Daoy (cell line): ENCODE measurements at regions not wholly inside any gene's neighbourhood (a gene's known extent, or its start where the extent isn't known, plus 50 kb on each side); places are given as distances from the start of the nearest gene placed in this dataset.
"Not testable (repeated sequence)": the region's sequence is repeated elsewhere in the genome, so short reads cannot be mapped to it uniquely, and the experiment has no call there.

ENCODE experiments used
- DNase-seq: peaks from one replicate; pipeline ENCODE4 v3.0.0-alpha.2; 2015; ENCODE audit warnings: low read depth

DNA sequence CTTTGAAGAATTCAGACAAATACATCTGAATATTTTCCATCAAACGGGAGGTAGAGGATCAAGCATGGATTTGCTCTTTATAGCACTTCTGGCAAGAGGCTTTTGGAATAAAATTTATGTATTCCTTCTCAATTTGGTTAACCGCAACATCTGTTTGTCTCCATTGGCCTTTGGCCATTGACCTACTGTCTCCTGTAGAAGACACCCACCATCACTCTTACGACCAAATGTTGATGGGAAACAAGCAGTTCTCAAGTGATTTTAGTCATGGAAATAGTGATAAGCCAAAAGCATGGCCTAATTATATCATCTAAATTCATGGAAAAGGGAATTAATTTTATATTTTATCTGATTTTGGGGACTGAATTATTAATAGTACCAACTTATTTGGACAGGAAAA is 591.9 kb downstream of the CD109 start:
- no peak for DNase-seq

DNA sequence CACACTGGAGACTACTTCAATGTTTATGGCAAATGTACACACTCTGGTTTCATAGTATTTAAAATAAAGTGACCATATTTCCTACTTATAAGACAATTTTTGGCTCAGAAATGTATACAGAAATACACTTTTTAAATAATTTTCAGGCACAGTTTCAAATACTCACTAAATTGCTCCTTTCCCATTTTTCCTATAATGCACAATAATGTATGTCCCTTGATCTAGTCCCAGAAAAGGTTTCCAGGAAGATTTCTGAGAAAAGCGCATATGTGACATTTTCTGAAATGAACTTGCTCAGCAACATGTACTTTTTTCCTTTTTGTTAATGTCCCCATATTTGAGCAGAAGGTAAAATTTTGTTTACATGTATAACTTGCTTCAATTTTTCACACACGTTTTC is 591.4 kb downstream of the CD109 start:
- DNase-seq, result no peak

DNA sequence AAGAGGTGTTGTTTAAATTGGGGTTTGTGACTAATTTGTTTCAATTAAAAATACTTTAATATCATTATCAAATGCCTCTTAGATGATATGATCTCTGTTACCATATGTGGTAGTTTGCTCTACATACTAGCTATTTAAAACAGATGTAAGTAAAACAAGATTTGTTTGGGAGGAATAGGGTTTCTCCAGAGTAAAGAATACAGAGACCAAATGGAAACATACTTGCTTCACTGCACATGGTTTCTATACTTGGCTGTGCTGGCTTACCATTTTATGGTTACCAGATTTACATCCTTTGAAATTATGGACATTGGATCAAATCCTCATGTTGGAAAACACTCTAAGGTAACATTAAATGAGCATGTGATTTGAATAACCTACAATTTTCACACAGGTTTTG is 588.3 kb downstream of the CD109 start:
- DNase-seq, result no peak

DNA sequence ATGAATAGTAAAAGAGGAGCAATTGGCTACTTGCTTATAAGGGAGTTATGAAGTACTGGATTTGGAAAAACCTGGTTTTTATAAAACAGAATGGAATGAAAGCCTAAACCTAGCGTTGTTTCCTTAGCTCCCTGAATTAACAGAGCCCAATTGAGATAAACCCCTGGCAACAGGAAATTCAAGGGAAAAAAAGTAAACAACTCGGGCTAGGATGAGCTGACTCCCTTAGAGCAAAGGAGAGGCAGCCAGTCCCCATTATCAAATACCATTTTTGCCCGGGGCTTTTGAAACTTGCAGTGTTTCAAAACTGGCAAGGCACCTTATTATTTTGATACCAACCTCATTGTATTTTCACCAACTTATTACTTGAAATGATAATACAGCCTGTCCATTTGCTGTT is 587.5 kb downstream of the CD109 start:
- DNase-seq, result no peak

DNA sequence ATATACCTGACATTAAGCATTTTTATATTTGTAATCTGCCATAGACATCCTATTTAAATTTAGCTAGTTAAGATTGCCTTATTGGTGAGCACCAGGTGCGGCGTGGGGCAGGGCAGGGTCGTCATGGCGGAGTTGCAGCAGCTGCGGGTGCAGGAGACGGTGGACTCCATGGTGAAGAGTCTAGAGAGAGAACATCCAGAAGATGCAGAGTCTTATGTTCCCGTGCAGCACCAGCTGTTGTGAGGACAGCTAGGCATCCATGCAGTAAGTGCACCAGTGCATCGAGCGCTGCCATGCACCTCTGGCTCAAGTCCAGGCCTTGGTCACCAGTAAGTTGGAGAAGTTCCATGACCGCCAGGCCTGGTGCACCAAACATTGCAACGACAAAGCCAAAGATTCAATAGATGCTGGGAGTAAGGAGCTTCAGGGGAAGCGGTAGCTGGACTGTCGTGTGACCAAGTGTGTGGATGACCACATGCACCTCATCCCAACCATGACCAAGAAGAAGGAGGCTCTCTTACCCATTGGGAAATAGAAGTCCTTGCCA is 586.2 kb downstream of the CD109 start:
- no peak for DNase-seq

DNA sequence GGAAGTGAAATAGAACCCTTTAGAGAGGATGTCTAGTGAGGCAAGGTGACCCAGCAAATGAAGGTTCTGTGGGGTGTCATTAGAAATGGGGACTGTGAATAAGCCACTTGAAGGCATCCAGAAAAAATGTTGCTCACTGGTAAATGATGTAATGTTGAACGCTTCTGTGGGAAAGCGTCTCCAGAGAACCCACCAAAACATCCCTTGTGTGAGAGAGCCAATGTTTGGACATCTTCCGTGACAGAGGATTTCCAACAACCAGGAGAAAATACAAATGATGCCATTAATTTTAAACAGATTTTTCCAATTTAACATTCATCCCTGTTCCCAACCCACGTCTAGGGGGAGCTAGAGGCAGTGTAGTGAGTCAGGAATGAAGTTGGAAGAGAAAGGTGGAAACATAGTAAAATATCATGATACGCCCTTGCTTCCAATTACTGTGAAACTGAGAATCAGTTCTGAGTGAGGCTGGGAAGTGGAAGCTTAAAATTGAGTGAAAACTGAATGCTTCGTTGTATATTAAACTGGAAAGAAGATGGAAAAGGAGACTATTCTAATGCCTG is 584.2 kb downstream of the CD109 start:
- DNase-seq, result no peak

DNA sequence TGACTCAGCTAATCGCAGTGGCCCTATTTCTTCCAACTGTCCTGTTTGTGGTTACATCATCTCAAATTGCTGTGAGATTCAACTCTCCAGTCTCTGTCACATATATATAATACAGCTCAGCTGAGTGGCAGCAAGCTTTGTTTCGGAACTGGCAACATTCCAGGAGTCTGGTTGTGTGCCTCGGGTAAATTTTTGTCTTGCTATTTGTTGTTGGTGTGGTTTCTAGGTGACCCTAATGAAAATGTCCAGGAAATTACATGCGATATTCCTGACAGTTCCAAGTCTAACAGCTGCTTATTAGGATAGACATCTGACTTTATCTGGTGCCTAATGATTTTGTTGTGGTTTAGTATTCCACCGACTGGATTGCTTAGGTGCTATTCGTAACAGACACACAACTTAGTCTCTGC is 581.8 kb downstream of the CD109 start:
- DNase-seq, result no peak

DNA sequence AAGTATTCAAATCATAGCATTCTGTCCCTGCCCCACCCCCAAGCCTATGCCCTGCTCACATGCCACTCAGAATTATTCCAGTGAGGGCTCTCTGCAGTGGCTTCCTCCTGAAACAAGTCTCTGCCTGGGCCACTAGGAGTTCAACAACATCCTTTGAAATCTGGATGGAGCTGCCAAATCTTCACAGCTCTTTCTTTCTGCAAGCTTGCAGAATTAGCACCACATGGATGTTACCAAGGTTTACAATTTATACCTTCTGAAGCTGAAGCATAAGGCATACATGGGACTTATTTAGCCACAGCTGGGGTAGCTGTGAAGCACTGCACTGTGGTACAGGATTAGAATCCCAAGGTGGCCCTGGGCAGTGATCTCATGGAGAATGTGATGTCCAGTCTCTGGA is 577.5 kb downstream of the CD109 start:
- no peak for DNase-seq

DNA sequence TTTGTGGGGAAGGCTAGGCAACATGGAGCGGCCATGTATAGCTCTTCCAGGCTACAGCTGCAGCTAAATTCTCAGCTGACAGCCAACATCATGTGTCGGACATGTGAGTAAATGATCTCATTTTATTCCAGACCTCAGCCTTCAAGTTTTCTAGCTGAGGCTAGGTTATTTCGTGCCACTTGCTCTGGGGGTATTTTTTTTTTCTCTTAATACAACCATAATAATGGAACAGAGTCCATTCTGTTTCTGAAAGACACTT is 573.5 kb downstream of the CD109 start:
- no peak for DNase-seq

DNA sequence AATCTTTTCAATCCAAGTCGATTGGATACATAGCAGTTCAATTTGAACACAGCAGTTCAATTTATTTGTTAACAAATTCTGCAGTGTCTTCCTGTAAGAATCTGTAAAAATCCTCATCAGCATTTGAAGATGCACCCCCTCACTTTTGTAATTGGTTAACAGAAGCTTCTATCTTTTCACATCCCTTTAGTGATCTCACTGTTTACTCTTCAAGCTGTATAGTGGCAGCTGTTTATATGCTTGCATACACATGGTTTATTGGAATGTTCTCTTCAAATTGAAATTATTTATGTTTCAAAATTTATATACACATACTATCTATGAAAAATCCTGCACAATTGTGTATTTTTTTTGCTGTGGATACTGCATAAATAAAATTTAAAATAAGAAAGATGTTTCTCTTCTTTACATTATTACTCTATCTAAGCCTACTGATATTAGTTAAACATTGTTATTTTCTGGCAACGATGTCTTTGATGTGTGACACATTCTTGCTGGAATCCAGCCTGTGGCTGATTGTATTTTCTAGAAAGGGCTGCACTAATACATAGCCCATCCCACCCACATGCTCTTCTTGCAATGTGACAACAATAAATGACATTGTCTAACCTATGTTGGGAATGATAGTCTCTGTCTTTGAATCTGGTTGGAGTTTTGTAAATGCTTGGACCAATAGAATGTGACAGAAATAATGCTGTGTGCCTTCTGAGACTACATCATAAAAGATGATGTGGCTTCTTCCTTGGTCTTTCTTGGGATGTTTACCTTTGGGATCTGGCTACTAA is 573.0 kb downstream of the CD109 start:
- DNase-seq, result no peak

DNA sequence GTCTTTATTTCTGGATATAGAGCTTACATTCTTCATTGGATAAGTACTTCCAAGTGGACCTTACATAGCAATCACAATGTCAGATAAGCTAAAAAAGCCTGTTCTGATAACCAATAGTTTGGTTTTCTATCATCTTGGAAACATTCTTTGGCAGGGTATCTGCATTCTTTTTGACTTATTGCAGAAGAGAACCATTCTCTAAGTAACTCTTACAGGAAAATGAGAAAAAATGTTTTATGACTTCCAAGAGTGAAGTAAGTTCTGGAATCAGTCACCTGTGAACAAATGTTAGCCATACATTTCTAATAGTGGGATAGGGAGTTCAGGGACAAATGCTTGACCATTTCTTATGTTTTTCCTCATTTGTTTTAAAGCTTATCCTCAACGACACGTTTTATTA is 564.0 kb downstream of the CD109 start:
- DNase-seq, result no peak

DNA sequence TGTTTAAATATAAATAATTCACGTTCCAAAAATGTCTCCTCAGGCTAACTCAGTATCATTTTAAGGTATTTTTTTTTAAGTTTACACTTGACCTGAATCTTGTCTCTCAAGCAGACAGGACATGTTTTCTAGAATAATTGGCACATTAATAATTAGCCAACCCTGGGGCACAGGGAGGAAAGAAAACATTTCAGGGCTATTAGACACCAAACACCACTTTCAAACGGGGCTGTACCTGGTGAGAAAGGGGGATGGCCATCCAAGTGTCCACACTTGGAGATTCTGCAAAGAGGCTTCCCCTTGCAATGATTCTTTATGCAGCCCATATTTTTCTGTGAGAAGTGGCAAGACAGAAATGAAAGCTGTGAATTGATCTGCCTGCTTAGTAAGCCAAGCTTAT is 560.8 kb downstream of the CD109 start:
- no peak for DNase-seq

DNA sequence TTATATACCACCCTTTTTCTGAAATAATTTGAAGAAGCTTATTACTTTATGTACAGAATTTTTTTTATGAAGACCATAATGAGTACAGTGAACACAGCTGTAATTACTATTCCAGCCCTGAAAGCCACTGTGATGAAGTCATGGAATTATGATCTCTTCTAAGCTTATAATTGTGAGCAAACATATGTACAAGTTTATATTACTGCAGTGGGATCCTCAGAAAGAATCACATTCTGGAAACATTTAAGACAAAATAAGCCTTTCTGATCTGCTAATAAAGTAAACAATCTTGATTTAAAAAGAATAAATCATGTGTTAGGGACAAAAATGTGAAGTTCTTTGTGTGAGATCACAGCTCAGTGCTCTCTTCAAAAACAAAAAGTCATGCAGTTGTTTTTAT is 560.4 kb downstream of the CD109 start:
- no peak for DNase-seq

DNA sequence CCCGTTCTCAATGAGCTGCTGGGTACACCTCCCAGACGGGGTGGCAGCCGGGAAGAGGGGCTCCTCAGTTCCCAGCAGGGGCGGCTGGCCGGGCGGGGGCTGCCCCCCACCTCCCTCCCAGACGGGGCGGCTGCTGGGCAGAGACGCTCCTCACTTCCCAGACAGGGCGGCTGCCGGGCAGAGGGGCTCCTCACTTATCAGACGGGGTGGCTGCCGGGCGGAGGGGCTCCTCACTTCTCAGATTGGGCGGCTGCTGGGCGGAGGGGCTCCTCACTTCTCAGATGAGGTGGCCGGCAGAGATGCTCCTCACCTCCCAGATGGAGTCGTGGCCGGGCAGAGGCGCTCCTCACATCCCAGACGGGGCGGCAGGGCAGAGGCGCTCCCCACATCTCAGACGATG is 559.0 kb downstream of the CD109 start:
- DNase-seq, result not testable (repeated sequence)

DNA sequence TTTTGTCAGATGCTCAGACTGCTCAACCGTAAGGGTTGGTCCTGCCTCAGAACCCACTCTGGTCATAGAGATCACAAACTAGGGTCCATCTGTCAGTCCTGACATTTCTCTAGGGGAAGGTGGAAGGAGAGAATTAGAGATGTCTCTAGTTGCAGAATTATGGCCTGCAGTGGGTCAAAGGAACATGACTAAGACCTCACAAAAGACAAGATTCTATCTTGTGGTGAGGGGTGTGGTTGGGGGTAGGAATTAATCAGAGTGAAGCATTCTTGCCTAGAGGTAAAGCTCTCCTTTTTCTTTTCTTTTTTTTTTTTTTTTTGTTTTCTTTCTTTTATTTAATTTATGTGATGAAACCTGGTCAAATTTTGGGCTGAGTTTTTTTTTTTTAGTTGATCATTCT is 558.1 kb downstream of the CD109 start:
- DNase-seq, result not testable (repeated sequence)

DNA sequence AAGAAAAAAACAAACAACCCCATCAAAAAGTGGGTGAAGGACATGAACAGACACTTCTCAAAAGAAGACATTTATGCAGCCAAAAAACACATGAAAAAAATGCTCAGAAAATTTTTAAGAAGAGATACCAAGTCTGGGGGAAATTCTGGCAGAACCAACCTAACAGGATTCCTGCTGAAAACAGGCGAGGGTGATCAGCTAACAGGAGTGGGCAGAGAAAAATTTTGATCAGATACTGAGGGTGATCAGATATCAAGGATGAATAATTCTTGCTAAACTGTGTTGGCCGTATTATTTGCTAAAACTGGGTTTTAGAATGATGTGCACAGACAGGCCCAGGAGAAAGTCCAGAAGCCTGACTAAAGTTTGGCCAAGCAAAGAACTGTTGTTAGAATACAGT is 557.3 kb downstream of the CD109 start:
- no peak for DNase-seq

DNA sequence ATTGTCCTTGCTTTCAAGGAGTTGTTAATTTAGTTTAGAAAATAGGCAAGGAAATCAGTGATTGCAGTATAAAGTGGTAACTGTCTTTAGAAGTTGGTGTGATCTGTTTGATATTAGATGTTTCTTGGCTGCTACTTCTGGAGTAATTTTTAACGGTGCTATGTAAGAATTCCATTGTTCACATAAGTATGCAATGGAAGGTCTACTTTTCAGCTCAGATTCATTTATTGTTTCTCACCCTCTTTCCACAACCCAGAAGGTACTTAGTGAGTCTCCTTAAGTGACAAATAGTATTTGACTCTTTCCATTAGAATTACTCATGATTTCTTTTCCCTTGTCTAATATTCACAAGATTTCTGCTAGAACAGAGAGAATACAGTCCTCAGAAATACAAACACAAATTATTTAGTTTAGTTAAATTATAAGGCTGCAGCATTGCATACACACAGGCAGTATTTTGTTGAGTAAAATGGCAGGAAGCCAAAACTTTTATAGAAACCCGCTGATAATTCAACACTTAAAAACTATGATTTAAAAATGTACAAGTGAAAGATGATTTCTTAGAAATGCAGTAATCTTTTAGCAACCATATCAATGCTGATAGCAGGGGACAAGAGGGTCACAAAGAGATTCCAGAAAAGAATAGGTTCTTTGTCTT is 554.3 kb downstream of the CD109 start:
- no peak for DNase-seq

DNA sequence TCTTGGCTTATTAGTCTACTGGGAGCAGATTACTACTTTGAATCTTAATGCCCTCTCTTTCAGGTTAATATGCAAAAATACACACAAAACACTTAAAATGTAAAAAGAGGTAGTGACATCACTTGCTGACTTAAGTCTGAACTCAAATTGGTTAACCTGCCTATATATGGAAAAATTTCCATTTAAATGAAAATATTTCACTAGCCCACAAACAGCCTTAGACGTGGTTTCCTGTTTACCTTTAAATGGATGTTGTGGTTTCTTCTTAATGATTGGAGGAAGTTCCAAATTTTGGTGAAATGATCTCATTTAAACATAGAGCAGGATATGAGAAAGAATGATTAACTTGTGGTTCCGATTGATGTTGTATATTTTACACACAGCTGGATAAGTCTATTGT is 553.7 kb downstream of the CD109 start:
- no peak for DNase-seq

DNA sequence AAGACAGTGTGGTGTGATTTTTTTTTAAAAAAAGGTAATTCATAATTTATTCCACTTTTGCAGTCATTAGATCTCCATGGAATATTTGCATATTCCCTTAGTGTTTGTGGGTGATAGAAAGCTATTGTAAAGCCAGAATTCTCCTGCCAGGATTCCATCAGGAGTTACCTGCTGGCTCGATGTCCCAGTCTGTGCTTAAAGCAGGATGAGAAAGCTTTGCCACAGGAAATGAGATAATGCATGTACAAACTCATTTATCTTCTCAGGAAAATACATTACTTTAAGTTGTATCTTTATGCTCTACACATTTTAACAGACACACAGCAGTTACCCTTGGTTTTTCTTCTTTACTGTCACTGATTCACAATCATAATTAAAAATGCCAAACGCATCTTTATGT is 553.0 kb downstream of the CD109 start:
- DNase-seq, result no peak

DNA sequence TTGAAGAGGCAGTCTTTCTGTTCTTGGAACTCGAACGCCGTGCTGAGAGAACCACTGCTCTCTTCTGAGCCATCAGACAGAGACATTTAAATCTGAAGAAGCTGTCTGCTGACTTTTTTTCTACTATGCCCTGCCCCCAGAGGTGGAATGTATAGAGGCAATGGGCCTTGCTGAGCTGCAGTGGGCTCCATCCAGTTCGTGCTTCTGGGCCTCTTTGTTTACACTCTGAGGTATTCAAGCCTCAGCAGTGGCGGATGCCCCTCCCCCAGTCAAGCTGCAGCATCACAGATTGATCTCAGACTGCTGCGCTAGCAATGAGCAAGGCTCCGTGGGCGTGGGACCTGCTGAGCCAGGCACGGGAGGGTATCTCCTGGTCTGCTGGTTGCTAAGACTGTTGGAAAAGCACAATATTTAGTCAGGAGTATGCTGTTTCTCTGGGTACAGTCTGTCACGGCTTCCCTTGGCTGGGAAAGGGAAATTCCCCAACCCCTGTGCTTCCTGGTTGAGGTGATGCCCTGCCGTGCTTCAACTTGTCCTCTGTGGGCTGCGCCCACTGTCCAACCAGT is 526.8 kb downstream of the CD109 start:
- no peak for DNase-seq

DNA sequence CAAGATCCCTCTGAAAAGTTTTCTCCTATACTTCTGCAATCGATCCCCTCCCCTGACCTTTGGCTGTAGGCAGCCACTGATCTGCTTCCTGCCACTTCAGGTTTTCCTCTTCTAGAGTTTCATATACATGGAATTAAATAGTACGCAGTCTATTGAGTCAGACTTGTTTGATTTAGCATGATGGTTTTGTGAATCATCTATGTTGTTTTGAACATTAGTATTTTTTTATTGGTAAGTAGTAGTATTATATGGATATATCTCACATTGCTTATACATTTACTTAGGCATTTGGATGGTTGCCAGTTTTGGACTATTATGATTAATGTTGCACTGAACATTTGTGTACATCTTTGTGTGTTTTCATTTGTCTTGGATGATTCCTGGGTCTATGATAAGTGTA is 518.0 kb downstream of the CD109 start:
- no peak for DNase-seq

DNA sequence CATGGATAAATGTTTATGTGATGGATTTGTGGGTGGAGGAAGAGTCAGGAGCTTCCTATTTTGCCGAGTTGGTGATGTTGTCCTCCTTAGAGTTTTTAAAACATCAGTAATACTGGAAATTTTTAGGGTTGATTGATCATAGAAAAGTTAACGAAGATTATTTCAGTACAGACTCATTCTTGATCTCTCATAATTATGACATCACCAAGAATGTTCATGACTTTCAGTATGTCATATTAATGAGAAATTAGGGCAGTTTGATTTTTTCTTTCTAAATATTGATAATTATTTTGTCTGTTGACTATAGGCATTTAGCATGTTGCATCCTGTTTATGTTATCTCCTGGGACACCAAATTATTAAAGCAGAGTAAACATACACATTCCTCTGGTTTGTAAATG is 512.2 kb downstream of the CD109 start:
- no peak for DNase-seq
